NCI-H2196 (cell line): ENCODE measurements at regions not wholly inside any gene's neighbourhood (a gene's known extent, or its start where the extent isn't known, plus 50 kb on each side); places are given as distances from the start of the nearest gene placed in this dataset.
"Not testable (repeated sequence)": the region's sequence is repeated elsewhere in the genome, so short reads cannot be mapped to it uniquely, and the experiment has no call there.

Experiments used
- DNase-seq: peaks from one replicate; lab custom pipeline; 2025; ENCODE audit not compliant: unreplicated experiment; lab: John Stamatoyannopoulos, UW

DNA sequence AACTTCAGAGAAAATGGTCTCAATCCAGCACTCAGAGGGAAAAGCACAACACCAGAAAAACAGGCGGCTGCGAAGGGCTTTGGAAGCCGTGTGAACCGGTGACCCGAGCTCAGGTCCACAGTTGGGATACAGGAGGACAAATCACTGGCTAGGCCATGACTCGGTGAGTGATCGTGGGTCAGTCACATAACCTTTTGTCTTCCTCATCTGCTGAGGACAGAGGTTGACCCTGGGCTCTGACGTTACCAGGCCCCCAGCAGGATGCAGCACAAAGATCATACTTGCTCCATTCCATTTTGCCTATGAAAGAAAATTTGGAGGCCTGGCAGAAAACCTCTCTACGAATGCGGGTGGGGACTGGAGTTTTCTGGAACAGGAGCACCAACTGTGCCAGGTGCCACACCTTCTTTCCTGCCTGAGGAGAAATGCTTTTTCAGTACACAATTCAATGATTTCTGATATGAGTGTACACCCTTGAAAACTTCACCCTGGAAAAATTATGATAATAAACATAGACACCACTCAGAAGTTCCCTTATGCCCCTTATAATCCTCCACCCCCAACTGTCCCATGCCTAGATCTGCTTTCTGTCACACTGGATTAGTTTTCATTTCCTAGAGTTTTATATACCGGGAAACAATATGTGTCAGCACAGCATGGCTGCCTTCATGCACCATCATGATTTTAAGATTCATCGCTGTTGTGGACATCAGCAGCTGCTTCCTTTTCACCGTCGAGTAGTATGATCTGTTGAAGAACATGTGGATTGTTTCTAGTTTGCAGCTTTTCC is 85.3 kb upstream of the RALGAPA2 start:
- DNase-seq: no peak

DNA sequence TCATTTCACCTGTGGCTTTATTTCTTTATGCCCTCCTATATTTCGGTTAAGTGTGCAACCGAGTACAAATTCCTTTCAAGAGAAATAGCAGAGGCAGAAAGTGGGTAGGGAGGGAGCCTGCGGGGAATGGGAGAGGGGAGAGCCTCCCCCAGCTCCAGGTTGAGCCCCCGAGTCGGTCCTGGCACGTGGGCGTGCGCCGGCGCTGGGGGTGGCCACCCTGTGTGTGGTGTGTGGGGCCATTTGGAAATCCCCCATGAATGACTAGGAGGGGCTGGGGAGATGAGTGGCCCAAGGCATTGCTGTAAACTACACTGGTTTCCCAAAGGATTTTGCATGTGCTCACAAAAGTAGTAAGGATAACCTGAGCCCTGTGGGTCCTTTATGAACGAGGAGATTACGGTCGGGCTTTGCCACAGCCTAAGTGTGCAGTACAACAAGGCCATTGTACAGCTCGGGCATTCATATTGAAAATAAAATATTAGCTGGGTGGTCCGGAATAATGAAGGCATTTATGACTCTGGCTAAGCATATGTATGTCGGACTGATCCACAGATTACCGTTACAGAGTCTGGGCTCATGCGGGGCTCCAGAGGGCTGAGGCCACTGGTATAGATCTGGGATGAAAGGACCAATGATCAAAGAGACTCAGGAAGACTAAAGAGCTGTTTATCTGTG is 84.5 kb upstream of the RALGAPA2 start:
- no peak for DNase-seq

DNA sequence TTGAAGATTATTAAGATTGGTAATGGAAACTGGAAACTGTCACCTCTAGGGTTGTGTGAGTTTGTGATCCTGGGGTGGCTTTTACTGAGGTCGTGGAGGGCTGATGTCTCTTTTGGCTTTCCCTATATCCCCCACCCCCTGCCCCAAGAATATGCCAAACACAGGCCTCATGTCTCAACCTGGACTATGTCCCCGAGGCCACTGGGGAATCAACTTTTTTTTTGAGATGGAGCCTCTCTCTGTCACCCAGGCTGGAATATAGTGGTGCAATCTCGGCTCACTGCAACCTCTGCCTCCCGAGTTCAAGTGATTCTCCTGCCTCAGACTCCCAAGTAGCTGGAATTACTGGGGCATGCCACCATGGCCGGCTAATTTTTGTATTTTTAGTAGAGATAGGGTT is 83.3 kb upstream of the RALGAPA2 start:
- DNase-seq: no peak

DNA sequence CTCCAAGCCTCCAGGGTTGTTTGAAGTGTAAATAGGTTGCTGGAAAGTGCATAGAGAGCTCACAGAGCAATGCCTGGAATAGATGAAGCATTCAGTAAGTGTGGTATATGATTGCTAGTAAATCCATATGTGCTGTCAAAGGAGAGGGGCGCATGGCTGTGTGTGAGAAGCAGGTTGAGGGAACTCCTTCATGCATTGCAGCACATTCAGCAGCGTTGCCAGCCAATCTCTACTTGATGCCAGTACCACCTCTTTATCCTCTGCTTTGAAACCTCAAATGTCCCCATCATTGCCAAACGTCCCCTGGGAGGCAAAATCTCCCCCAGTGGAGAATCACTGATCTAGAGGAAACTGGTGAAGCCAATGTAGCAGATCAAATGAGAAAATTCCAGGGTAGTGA is 82.7 kb upstream of the RALGAPA2 start:
- DNase-seq: no peak

GRCh38 chr20:20793591-20793990 is 81.1 kb upstream of the RALGAPA2 start:
- DNase-seq: no peak

DNA sequence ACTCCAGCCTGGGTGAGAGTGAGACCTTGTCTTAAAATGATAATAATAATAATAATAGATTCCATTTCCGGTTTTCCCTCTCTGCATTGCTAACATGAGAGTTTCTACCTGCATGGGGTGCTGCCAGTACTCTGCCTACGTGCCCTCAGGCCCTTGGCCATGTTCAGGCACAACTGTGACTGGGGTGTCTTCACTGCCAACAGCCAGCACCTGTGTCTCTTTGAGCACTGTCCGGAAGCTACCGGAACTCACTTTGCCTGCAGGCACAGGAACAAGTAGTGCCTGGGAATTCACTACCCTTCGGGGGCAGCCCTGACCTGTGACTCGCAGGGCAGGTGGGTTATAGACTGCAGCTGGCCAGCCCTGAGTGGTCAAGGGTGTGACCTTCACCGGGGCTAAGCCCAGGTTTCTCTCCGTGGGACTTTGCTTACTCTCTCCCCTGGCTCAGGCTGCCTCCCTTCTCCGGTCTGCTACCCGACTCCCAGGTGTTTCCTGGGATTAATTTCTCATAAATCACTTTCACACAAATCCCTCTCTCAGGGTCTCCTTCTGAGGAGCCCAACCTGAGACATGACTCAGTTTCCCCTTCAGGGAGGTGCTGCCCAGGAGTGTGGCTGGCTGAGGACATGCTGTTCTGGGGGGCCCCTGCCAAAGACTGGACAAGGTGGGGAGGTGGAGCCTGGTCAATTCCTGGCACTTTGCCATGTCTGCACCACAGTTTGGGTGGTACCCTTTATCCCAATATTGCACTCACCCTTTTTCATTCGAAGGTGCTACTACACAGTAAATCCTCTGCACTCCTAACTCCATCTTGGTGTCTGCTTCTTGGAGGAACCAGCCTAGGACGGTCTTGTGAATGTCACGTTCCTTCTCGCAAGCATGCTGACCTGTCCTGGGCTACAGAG is 79.5 kb upstream of the RALGAPA2 start:
- no peak for DNase-seq

DNA sequence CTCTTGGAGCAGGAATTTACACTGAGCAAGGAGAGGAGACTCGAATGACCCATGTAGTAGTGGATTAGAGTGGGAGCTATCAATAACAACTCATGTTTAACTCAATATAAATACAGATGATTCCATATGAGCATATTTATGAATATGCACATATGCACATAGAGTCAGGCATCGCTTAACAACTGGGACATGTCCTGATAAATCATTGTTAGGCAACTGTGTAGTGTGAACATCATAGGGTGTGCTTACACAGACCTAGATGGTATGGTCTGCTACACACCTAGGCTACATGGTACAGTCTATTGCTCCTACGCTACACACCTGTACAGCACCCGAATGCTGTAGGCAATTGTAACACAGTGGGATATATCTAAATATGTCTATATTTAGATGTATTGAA is 75.9 kb upstream of the RALGAPA2 start:
- DNase-seq: no peak

GRCh38 chr20:20786428-20786827 is 74.0 kb upstream of the RALGAPA2 start:
- DNase-seq: no peak

DNA sequence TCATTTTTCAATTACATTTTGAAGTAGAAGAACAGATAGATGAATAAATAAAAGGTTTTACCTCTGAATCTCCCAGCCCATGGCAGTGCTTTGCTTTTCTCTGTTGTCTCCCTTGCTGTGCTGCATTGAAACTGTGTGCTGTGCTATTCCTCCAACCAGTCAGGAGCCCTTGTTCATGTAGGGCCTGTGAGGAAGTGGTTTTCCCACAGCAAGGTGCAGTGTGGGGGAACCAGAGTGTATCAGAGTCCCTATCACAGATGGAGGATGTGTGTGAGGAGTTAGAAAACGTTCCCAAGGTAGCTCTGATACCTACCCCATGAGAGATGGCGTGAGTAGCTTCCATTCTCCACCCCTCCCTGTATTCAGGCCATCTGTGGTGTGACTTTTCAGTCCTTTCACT is 72.8 kb upstream of the RALGAPA2 start:
- DNase-seq: no peak

DNA sequence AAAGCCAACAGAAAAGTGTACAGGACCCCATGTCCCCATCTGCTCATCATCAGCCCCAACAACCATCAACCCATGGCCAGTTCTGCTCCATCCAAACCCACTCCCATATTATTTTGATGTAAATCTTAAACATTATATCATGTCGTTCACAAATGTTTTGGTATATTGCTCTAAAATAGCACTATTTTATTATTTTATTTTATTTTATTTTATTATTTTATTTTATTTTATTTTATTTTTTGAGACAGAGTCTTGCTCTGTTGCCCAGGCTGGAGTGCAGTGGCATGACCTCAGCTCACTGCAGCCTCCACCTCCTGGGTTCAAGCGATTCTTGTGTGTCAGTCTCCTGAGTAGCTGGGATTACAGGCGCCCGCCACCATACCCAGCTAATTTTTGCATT is 72.0 kb upstream of the RALGAPA2 start:
- not testable (repeated sequence) for DNase-seq

DNA sequence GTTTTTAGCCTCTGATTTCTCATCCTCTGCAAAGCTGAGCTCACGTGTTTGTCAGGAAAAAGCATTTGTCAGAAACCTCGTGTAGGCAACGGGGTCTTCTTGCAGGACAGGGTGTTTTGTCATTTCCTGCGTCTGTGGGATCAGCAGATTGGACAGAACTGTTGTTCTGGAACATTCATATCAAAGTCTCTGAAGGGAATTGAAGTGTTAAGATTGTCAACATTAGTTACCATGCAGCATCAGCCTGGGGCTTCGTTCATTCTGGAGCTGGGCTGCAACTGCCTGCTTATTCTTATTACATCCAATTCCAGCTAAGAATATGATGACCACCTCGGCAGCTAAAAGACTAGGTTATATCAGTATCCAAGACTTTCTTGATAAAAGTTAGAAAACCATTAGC is 71.0 kb upstream of the RALGAPA2 start:
- no peak for DNase-seq

DNA sequence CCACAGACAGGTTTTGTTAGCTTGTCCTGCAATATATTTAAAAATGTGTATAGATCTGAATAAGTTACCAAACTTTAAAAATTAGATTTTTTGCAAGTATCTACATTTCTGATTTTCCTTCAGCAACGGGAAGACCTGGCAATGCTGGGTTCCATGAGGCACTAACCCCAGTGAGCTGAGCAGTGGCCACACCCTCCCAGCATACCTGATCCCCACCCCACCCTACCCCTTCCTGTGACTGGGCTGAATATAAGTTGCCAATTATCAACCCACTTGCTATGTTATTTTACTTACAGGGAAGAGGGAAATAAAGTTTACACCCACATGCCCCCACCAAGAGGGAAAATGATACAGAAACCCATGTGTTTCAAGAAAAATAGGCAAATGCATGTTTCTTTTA is 70.3 kb upstream of the RALGAPA2 start:
- no peak for DNase-seq

DNA sequence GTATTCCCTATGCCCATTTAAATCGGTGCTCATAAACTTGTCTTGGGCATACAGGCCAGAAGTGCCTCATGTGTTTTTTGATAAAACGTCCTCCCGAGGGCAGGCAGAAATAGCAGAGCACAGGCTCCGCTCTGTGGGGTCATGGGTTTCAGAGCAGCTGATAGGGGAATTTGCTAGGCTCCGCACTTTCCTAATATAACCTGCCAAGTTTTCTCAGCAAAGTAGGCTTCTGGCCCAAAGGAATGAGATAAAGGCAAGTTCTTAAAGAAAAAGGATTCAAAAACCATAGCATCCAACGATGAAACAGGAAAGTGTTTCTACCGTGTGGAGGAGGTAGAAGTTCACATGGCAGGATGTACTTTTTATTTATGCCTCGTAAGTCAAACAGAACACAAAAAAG is 69.8 kb upstream of the RALGAPA2 start:
- no peak for DNase-seq

- DNase-seq: no peak
Observed at GRCh38 chr20:20781029-20781428, 68.6 kb upstream of the RALGAPA2 start.

GRCh38 chr20:20780127-20780824 is 67.8 kb upstream of the RALGAPA2 start:
- DNase-seq: peak; percentile 86

DNA sequence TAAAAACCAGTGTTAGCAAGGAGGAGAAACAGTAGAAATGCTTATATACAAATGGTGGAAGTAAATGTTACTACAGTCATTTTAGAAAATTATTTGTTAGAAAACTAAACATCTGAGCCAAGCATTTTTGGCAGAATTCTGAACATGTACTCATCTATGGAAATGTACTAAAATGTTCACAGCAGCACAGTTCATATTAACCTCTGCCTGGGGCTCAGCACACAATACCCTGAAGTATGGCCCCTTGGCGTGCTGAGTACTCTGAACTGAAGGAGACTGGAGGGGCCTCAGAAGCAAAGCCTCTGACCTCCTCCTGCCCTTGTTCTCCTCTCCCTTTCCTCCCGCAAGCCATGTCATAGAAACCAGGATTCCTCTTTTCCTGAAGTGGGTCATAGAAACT is 66.2 kb upstream of the RALGAPA2 start:
- no peak for DNase-seq

DNA sequence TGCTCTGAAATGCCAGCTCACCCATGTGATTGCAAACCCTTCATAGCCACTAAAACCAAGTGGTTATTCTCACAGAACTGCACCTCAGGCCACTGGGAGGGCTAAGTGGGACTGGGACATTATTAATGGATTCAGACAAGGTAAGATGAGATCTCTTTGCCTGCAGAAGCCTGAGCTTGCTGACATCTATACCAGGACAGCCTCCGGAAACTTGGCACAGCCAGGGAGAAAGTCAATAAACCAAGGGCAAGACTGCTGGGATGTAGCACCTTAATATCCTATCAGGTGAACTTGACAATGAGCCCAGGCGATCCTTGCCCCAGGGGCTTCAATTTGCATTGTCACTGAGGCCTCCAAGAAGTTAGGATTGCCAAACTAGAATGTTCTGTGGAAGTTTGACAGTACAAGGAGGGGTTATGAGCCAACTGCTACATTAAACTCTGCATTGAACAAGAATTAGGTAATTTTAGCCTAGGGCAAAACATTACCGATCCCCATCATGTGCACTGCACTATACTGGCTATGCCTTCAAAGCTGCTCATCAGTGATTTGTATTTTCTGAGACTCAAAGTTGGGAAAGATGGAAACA is 60.1 kb upstream of the RALGAPA2 start:
- peak; percentile 64 for DNase-seq

DNA sequence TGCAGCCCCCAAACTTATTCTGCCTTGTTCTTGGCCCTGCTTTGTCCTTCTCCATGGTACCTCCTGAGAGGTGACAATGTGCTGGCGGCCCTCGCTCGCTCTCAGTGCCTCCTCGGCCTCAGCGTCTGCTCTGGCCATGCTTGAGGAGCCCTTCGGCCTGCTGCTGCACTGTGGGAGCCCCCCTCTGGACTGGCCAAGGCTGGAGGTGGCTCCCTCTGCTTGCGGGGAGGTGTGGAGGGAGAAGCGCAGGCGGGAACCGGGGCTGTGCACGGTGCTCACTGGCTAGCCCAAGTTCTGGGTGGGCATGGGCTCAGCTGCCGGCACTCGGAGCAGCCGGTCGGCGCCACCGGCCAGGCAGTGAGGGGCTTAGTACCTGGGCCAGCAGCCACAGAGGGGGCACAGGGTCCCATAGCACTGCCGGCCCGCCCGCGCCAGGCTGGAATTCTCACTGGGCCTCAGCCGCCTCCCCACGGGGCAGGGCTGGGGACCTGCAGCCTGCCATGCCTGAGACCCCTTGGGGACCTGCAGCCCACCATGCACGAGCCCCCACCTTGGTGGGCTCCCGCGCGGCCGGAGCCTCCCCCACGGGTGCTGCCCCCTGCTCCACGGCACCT is 55.9 kb upstream of the RALGAPA2 start:
- no peak for DNase-seq

DNA sequence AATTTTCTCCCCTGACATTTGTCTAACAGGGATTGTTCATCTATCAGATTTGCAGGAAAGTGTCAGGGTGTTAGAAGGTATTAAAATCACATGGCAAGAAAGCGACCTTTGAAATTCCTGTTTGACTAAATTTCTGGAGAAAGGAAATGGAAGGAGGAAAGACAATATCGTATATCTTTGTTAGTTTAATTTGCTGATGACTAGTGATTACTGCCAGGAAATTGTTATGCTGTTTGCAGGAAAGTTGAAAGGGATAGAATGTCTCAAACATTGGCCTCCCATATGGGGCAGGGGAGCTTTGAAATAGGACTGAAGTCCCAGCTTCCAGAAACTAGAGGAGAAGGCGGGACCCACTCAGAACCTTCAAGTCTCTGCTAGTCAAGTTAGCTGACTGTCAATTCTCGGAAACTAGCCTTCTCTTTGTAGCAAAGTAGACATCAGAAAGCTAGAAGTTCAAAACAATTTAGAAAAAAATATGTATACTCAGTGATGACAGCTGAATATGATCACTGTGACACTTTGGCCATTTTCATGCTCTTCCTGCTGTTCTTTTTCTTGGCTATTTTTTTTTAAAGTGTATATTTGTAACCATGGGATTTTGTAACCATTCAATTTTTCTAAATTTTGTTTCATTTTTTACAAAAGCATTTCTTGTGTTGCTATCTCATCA is 53.4 kb upstream of the RALGAPA2 start:
- no peak for DNase-seq

- no peak for DNase-seq
Observed at GRCh38 chr20:20763650-20764049, 51.2 kb upstream of the RALGAPA2 start.
